ENCODE measurements at regions not wholly inside any gene's neighbourhood (a gene's known extent, or its start where the extent isn't known, plus 50 kb on each side); places are given as distances from the start of the nearest gene placed in this dataset.

DNA sequence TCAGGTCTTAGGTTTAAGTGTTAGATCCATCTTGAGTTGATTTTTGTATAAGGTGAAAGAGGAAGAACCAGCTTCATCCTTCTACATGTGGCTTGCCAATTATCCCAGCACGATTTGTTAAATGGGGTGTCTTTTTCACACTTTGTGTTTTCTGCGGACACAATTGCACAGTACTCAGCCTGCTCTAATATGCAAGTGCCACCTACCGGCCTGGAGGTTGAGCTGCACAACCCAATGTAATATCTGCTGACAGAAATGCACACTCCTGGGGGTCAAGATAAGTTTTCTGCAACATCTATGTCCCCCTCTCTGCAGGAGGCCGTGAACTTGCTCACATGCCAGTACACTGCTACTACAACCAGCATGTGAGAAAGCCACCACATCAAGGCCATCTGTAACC, 791.9 kb upstream of the ROBO1 start:
- TF ChIP-seq, protein P1, sequence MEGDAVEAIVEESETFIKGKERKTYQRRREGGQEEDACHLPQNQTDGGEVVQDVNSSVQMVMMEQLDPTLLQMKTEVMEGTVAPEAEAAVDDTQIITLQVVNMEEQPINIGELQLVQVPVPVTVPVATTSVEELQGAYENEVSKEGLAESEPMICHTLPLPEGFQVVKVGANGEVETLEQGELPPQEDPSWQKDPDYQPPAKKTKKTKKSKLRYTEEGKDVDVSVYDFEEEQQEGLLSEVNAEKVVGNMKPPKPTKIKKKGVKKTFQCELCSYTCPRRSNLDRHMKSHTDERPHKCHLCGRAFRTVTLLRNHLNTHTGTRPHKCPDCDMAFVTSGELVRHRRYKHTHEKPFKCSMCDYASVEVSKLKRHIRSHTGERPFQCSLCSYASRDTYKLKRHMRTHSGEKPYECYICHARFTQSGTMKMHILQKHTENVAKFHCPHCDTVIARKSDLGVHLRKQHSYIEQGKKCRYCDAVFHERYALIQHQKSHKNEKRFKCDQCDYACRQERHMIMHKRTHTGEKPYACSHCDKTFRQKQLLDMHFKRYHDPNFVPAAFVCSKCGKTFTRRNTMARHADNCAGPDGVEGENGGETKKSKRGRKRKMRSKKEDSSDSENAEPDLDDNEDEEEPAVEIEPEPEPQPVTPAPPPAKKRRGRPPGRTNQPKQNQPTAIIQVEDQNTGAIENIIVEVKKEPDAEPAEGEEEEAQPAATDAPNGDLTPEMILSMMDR (IDR thresholded peaks at IDR 0.05), result no peak
- TF ChIP-seq POLR2A (IDR thresholded peaks at IDR 0.05; ENCODE audit: low read depth), result no peak
- no peak for TF ChIP-seq EP300 (IDR thresholded peaks at IDR 0.05)
- no peak for TF ChIP-seq POLR2AphosphoS5 (IDR thresholded peaks at IDR 0.05)

Data from esophagus muscularis mucosa (tissue), 4 donors.